ENCODE measurements at regions not wholly inside any gene's neighbourhood (a gene's known extent, or its start where the extent isn't known, plus 50 kb on each side); places are given as distances from the start of the nearest gene placed in this dataset.
A peak's percentile ranks its signal among the peaks of the same experiment; 100 is the strongest.

GRCh38 chr22:46077669-46078099 is 72.6 kb upstream of the PPARA start:
- Histone ChIP-seq H2BK20ac (ENCODE audit: low read depth, low read length, poor library complexity, severe bottlenecking) (no peak overlapping the region), H4K8ac (replicated peaks; ENCODE audit: insufficient read length, low read depth, low read length) (no peak overlapping the region), H3K18ac (ENCODE audit: insufficient read length, low read depth, low read length) (no peak overlapping the region), H3K9me3 (ENCODE audit: control insufficient read depth, low read depth, low read length) (no peaks in the 10 kb centered on the region), H4K91ac (ENCODE audit: insufficient read length, low read depth, low read length) (no peak overlapping the region), H2BK120ac (ENCODE audit: low read depth, low read length, poor library complexity, severe bottlenecking) (no peak overlapping the region), H2AFZ (ENCODE audit: low read length) (no peak overlapping the region), H3K9ac (ENCODE audit: extremely low read depth, insufficient read length, low read length) (no peak overlapping the region), H3T11ph (ENCODE audit: low read length) (no peak overlapping the region), H4K20me1 (ENCODE audit: control insufficient read depth, insufficient read depth, insufficient read length) (no peaks in the 10 kb centered on the region), H3K27me3 (ENCODE audit: insufficient read depth, low read length) (0 out of 2 replicates have a peak, but pooled peaks cover 2% of the 10 kb centered on the region), H3K4me1 (ENCODE audit: insufficient read depth, low read length) (peaks cover 19% of the 10 kb centered on the region), H3K4me2 (ENCODE audit: insufficient read depth, insufficient read length, low read length) (peak overlapping the region; percentile 24), H2AK5ac (ENCODE audit: insufficient read length, low read length) (no peak overlapping the region), H3K79me2 (ENCODE audit: insufficient read depth, low read length) (peaks cover 33% of the 10 kb centered on the region; the same call in 1 of the 2 replicates), H3K79me1 (ENCODE audit: insufficient read depth, low read depth, low read length, poor library complexity, severe bottlenecking) (no peaks in the 10 kb centered on the region), H4K5ac (ENCODE audit: insufficient read length, low read depth, low read length) (no peak overlapping the region), H3K23me2 (ENCODE audit: insufficient read length, low read depth, low read length, poor library complexity, severe bottlenecking) (no peaks in the 10 kb centered on the region), H3K27ac (ENCODE audit: insufficient read length, low read depth, low read length) (no peak overlapping the region), H3K23ac (ENCODE audit: insufficient read length, low read depth, low read length) (no peak overlapping the region), H3K4ac (ENCODE audit: low read depth, low read length) (no peak overlapping the region), H2BK5ac (ENCODE audit: insufficient read length, low read length) (no peak overlapping the region), H3K14ac (ENCODE audit: insufficient read depth, low read length) (no peak overlapping the region), H2BK15ac (ENCODE audit: low read depth, low read length) (no peak overlapping the region), H2BK12ac (ENCODE audit: insufficient read length, low read depth, low read length) (no peak overlapping the region), H3K56ac (ENCODE audit: insufficient read length, low read depth, low read length) (no peak overlapping the region)
- WGBS (ENCODE audit: extremely low coverage, insufficient read length, low lambda C conversion rate): no CpG with 5 or more reads among the region's 12 CpGs
- Mint-ChIP-seq H3K4me1 (peaks cover 16 to 33% of the 10 kb centered on the region in 2 experiments), H3K27me3 (ENCODE audit: low read depth) (peaks cover 28% of the 10 kb centered on the region), H3K27ac (no peak overlapping the region), H3K36me3 (ENCODE audit: insufficient read depth in 1 of 3, low read depth in 3 of 3) (0 out of 7 replicates have a peak, but pooled peaks cover 0 to under 1% (median 0%) of the 10 kb centered on the region in 3 experiments), H3K9me3 (no peaks in the 10 kb centered on the region), H3K4me3 (no peak overlapping the region)
- TF ChIP-seq, protein P1, sequence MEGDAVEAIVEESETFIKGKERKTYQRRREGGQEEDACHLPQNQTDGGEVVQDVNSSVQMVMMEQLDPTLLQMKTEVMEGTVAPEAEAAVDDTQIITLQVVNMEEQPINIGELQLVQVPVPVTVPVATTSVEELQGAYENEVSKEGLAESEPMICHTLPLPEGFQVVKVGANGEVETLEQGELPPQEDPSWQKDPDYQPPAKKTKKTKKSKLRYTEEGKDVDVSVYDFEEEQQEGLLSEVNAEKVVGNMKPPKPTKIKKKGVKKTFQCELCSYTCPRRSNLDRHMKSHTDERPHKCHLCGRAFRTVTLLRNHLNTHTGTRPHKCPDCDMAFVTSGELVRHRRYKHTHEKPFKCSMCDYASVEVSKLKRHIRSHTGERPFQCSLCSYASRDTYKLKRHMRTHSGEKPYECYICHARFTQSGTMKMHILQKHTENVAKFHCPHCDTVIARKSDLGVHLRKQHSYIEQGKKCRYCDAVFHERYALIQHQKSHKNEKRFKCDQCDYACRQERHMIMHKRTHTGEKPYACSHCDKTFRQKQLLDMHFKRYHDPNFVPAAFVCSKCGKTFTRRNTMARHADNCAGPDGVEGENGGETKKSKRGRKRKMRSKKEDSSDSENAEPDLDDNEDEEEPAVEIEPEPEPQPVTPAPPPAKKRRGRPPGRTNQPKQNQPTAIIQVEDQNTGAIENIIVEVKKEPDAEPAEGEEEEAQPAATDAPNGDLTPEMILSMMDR (conservative IDR thresholded peaks at IDR 0.05): no peak
- DNase-seq: no peak
